ENCODE measurements at regions not wholly inside any gene's neighbourhood (a gene's known extent, or its start where the extent isn't known, plus 50 kb on each side); places are given as distances from the start of the nearest gene placed in this dataset.

- no peaks in the 10 kb centered on the region for H3K36me3 ChIP-seq
- H3K4me1 ChIP-seq (replicated peaks), result no peaks in the 10 kb centered on the region
- no peaks in the 10 kb centered on the region for H3K9me3 ChIP-seq
- no peaks in the 10 kb centered on the region for H3K27me3 ChIP-seq (replicated peaks; ENCODE audit: insufficient read depth)
- no peak overlapping the region for H3K4me3 ChIP-seq
- no peak for DNase-seq (ENCODE audit: low spot score)
- TF ChIP-seq POLR2AphosphoS5 (IDR thresholded peaks at IDR 0.05), result no peak
- TF ChIP-seq POLR2A (IDR thresholded peaks at IDR 0.05), result no peak
- TF ChIP-seq CTCF (IDR thresholded peaks at IDR 0.05), result no peak
- WGBS, result 83% methylated on average over 2 of the region's 2 CpGs
- intact Hi-C loops (cut with DNase I), result no loop called here
- no peak overlapping the region for H3K27ac ChIP-seq
These were observed 775.4 kb upstream of the ROBO1 start for GRCh38 chr3:80543154-80543553.

- H3K4me3 ChIP-seq, result no peak overlapping the region
- TF ChIP-seq POLR2AphosphoS5 (IDR thresholded peaks at IDR 0.05) (no peak), CTCF (IDR thresholded peaks at IDR 0.05) (no peak), POLR2A (IDR thresholded peaks at IDR 0.05) (no peak)
- no peaks in the 10 kb centered on the region for H3K27me3 ChIP-seq (replicated peaks; ENCODE audit: insufficient read depth)
- no peak for DNase-seq (ENCODE audit: low spot score)
- no peak overlapping the region for H3K27ac ChIP-seq
- H3K9me3 ChIP-seq, result no peaks in the 10 kb centered on the region
- H3K4me1 ChIP-seq (replicated peaks), result no peaks in the 10 kb centered on the region
- H3K36me3 ChIP-seq, result no peaks in the 10 kb centered on the region
- intact Hi-C loops (cut with DNase I), result no loop called here
These were observed 774.7 kb upstream of the ROBO1 start for GRCh38 chr3:80542456-80542855.

GRCh38 chr3:80537680-80538079 is 769.9 kb upstream of the ROBO1 start:
- H3K9me3 ChIP-seq, result no peaks in the 10 kb centered on the region
- H3K36me3 ChIP-seq, result no peaks in the 10 kb centered on the region
- WGBS, result 61% methylated on average over 4 of the region's 4 CpGs
- intact Hi-C loops (cut with DNase I), result no loop called here
- H3K27ac ChIP-seq, result no peak overlapping the region
- no peak for TF ChIP-seq CTCF (IDR thresholded peaks at IDR 0.05)
- TF ChIP-seq POLR2A (IDR thresholded peaks at IDR 0.05), result no peak
- no peak for TF ChIP-seq POLR2AphosphoS5 (IDR thresholded peaks at IDR 0.05)
- no peaks in the 10 kb centered on the region for H3K4me1 ChIP-seq (replicated peaks)
- no peak for DNase-seq (ENCODE audit: low spot score)
- H3K4me3 ChIP-seq, result no peak overlapping the region
- H3K27me3 ChIP-seq (replicated peaks; ENCODE audit: insufficient read depth), result no peaks in the 10 kb centered on the region

- intact Hi-C loops (cut with DNase I), result no loop called here
- no peak overlapping the region for H3K4me3 ChIP-seq
- H3K36me3 ChIP-seq, result no peaks in the 10 kb centered on the region
- DNase-seq (ENCODE audit: low spot score), result no peak
- no peak overlapping the region for H3K27ac ChIP-seq
- WGBS, result 89% methylated on average over 1 of the region's 1 CpG
- H3K9me3 ChIP-seq, result no peaks in the 10 kb centered on the region
- no peak for TF ChIP-seq POLR2A (IDR thresholded peaks at IDR 0.05)
- no peak for TF ChIP-seq POLR2AphosphoS5 (IDR thresholded peaks at IDR 0.05)
- TF ChIP-seq CTCF (IDR thresholded peaks at IDR 0.05), result no peak
- no peaks in the 10 kb centered on the region for H3K27me3 ChIP-seq (replicated peaks; ENCODE audit: insufficient read depth)
- no peaks in the 10 kb centered on the region for H3K4me1 ChIP-seq (replicated peaks)
These were observed 767.5 kb upstream of the ROBO1 start for GRCh38 chr3:80535286-80535685.

- no peaks in the 10 kb centered on the region for H3K36me3 ChIP-seq
- intact Hi-C loops (cut with DNase I), result no loop called here
- no peak overlapping the region for H3K27ac ChIP-seq
- no peak for DNase-seq (ENCODE audit: low spot score)
- H3K4me3 ChIP-seq, result no peak overlapping the region
- 68% methylated on average over 3 of the region's 3 CpGs for WGBS
- no peaks in the 10 kb centered on the region for H3K4me1 ChIP-seq (replicated peaks)
- no peaks in the 10 kb centered on the region for H3K9me3 ChIP-seq
- TF ChIP-seq CTCF (IDR thresholded peaks at IDR 0.05) (no peak), POLR2AphosphoS5 (IDR thresholded peaks at IDR 0.05) (no peak), POLR2A (IDR thresholded peaks at IDR 0.05) (no peak)
- no peaks in the 10 kb centered on the region for H3K27me3 ChIP-seq (replicated peaks; ENCODE audit: insufficient read depth)
These were observed 765.8 kb upstream of the ROBO1 start for GRCh38 chr3:80533553-80533952.

All from prostate gland (tissue), 2 donors.